NCI-H748 (cell line): ENCODE measurements at regions not wholly inside any gene's neighbourhood (a gene's known extent, or its start where the extent isn't known, plus 50 kb on each side); places are given as distances from the start of the nearest gene placed in this dataset.
"Not testable (repeated sequence)": the region's sequence is repeated elsewhere in the genome, so short reads cannot be mapped to it uniquely, and the experiment has no call there.

Experiments used
- DNase-seq: peaks from one replicate; lab custom pipeline; 2025; ENCODE audit not compliant: unreplicated experiment; lab: John Stamatoyannopoulos, UW

DNA sequence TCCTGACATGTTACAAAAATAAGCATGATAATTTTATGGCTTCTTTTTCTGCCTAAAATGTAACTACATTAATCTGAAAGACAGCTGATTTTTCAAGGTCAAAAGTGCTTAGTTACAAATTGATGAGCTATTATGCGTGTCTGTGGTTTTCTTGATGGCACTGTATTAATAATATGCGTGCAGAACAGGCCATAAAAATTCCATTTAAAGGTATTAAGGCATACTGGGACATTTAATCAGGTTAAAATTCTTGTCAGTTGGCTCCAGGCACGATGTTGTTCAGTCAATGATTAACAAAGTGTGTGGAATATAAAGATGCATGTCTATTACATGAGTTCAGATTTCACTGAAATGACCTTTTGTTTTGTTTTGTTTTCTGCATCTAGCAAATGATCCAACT lies 420.1 kb upstream of the ZNF804A start:
- DNase-seq = no peak

DNA sequence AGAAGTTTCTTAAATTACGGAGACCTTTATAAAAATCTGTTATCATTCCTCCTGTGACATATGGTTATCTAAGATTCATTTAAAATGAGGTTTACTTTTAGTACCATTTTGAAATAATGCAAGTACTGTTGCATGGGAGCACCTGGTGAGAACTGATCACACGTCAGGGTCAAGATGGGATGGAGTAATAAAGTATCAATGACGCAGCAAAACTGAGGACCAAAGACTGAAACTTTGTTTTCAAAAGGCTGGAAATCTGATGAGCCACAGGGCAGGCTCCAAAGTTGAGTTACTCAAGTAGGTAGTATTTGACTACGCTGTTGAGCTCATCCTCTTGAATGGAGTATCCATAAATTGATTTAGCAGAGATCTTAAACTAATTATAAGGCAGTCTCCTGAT lies 411.9 kb upstream of the ZNF804A start:
- no peak for DNase-seq

DNA sequence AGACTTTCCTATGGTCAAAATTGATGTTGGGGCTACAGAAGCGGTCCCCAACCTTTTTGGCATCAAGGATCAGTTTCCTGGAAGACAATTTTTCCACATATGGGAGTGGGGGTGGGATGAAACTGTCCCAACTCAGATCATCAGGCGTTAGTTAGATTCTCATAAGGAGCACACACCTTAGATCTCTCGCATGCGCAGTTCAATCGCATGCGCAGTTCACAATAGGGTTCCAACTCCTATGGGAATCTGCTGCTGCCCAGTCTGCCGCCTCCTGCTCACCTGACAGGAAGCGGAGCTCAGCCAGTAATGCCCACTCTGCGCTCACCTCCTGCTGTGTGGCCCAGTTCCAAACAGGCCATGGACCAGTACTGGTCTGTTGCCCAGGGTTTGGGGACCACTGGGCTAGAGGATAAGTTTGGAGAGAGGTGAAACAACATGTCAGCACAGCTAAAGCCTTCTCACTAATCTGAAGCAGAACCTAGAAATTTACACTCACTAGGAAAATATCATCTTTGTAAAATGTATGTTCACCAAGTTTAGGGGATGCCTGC lies 410.8 kb upstream of the ZNF804A start:
- no peak for DNase-seq

DNA sequence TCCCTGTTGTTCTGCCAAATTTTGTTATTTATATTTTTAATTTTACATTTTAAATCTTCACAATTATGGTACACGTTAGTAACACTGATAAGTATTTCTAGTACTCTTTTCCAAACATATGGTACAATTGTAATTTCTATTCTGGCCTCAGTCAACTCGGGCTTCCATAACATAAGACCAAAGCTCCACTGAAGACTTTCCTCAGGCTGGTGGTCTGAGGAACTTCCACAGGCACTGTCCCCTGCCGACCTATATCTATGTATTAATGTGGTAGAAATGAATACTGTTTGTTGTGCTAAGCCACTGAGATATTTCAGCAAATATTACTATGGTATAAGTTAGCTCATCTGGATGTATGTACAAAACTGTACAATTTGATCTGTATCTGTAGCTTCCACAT lies 407.6 kb upstream of the ZNF804A start:
- DNase-seq = no peak

DNA sequence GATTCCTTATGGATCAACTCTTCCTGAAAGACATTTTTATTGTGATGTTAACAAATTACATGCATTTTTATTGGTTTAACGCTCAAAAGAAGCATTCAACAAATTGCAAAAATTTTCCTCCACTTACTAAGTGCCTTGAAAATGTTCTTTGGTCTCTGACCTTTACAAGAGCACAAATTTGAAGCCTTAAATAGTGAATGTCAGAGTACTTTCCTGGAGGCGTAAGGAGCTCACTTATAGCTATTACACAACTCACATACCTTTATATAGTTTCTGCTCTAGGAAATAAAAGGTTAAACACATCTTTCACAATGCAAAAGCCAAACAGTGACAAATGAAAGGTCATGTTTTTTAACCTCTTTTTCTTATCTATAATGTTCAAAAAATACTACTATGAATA lies 405.7 kb upstream of the ZNF804A start:
- DNase-seq = no peak

DNA sequence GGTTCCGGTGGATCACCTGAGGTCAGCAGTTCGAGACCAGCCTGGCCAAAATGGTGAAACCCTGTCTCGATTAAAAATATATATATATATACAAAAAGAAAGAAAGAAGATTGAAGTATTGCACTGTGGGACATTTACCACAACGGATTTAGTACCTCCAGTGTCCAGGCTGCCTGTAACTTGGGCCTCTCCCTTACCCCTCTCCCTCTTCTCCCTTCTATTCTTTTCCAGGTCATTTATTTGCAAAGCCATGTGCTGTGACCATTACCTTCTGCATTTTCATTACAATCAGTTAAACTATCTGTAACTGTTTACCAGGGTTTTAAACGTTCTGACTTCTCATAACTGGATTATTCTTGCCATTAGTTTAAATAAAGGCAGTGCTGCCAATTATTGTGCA lies 400.9 kb upstream of the ZNF804A start:
- DNase-seq = no peak

DNA sequence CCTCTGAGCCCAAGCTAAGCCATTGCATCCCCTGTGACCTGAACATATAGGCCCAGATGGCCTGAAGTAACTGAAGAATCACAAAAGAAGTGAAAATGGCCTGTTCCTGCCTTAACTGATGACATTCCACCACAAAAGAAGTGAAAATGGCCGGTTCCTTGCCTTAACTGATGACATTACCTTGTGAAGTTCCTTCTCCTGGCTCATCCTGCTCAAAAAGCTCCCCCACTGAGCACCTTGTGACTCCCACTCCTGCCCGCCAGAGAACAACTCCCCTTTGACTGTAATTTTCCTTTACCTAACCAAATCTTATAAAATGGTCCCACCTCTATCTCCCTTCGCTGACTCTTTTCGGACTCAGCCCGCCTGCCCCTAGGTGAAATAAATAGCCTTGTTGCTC lies 399.5 kb upstream of the ZNF804A start:
- not testable (repeated sequence) for DNase-seq

DNA sequence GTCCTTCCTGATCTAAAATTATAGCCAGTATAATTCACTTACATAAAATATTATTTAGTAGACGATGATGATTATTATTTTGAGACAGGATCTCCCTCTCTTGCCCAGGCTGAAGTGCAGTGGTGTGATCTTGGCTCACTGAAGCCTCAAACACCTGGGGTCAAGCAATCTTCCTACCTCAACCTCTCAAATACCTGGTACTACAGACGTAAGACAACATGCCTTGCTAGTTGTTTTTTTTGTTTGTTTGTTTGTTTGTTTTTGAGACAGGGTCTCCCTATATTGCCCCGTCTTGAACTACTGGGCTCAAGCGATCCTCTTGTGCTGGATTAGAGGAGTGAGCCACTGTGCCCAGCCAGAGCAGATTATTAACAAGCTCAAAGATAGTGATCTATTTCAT lies 399.1 kb upstream of the ZNF804A start:
- no peak for DNase-seq

DNA sequence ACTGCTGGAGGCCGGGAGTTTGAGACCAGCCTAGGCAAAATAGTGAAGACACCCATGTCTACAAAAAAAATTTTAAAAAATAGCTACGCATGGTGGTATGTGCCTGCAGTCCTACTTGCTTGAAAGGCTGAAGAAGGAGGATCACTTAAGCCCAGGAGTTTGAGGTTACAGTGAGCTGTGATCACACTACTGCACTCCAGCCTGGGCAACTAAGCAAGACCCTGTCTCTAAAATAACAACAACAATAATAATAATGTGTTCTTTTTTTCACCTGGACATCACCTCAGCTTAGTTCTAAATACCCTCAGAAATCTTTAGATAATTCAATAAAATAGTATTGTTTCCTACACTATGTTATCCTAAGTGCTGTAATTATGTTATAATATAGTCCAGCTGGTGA lies 397.1 kb upstream of the ZNF804A start:
- no peak for DNase-seq

DNA sequence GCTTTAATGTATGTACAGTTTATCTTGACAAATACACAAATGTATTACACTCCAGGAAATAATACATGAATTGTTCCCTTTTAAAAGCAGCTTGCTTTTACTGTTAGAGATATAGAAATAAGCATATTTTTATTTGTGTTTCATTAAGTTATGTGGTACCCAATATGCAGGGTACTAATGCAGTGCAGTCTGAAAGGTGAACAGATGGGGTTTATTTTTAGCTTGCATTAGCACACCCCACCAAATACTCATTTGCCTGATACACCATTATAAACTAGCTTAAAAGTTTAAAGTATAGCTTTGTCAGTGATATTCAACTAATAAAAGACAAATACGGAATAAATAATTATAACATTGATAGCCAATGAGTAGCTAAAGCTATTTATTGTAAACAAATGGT lies 394.7 kb upstream of the ZNF804A start:
- DNase-seq = no peak

DNA sequence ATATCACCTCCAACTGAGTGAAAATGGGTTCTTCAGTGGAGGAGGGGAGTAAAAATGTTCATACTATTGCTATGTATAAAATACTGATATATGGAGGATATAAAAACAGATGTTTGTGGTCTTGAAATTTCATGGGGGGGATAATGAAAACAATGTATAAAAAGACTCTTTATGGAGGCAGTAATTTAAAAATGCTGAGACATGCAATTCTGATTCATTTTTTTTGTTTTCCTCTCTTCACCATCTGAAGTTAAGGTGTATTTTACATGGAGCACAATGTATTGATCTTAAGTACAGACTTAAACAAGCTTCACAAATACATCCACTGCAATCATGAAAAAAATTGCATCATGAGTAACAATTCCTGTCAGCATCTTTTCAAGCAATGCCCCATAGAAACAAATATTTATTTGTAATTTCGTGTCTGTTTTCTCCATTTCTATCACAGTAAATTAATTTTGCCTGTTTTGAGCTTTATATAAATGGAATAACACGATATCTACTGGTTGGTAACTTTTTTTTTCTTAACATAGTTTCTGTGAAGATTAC lies 393.2 kb upstream of the ZNF804A start:
- DNase-seq = no peak

DNA sequence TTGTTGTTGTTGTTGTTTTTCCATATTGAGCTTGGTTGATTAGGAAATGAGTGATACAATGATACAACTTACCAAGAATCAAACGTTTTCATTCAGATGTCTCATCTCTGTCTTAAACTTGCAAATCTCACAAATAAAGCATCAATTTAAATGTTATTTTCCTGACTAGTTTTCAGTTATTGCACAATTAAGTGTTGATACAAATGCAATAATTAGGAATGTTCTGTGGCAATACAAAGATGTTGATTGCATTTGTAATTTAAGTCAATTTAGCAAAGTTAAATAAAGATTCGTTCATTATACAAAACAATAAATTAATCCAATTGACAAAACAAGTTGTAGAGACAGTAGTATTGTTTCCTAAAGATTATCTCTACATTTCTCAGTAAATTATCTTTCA lies 392.3 kb upstream of the ZNF804A start:
- DNase-seq = no peak

DNA sequence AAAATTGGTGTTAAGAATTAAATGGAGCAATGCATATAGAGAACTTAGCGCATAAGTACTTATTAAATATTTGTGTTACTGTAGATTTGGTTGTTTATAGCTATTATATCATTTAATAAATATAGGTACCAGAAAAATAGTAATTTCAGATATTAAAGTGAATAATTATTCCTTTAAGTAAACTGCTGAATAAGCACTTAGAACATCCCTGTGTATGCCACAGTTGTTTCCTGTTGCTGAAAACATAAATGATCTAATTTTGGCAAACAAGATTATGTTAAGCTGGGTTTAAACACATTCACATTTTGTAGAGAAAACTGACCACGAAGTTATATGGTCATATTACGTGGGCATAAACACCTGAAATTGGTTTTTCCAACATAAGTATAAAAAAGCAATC lies 388.0 kb upstream of the ZNF804A start:
- no peak for DNase-seq

DNA sequence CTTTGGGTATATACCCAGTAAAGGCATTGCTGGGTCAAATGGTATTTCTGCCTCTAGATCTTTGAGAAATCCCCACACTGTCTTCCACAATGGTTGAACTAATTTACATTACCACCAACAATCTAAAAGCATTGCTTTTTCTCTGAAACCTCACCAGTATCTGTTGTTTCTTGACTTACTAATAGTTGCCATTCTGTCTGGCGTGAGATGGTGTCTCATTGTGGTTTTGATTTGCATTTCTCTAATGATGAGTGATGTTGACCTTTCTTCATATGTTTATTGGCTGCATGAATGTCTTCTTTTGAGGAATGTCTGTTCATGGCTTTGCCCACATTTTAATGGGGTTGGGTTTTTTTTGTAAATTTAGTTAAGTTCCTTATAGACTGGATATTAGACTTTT lies 382.6 kb upstream of the ZNF804A start:
- no peak for DNase-seq

DNA sequence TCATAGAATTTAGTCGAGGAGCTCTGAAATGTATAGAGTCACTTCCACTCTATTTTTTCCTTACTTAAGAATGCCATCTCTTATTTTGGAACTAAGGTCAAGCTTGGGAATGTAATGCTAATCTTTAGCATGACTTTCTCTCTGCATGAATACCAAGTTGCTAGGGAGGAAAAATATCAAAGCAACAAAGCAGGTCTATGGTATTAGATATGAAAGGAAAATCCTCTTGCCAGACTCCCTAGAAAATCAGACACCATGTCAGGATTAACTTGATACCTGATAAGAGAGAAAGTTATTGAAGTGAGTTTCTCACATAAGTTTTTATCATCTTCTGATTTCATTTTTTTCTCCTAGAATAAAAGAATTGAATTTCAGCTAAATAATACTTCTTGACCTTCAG lies 341.7 kb upstream of the ZNF804A start:
- no peak for DNase-seq

DNA sequence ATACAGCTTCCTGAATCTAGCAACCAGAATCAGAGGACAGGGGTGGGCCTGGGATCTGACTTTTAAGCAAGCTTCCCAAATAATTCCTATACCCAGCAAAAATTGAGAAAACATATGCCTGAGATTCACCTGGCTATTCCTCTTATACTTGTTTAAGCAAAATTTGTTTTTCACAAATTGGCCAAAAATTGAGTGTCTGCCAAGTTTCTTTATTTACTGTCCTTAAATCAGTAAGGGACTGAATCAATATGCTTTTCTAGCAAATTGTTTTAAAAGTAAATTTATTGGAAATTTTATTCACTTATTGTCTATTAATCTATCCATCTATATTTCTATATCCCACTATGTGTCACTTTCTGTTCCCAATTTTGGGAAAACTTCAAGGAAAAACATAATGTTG lies 337.0 kb upstream of the ZNF804A start:
- DNase-seq = no peak

DNA sequence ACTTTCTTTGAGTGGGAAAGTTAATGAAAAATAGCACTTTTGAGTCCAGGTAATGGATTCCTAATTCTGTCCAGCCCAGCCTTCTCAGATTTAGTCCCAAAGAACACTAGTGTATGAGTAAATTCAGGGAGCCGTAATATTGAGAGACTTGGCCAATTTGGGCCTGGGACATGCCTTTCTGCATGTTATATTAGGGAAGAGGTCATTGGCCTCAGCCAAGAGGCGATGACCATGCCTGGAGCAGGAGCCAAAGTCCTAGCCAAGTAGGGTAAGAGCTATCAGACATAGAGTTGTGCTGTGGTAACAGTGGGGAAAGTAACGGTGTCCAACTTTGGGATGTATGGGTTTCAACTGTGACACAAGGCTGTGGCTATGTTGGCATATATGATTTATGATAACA lies 336.5 kb upstream of the ZNF804A start:
- DNase-seq = no peak

DNA sequence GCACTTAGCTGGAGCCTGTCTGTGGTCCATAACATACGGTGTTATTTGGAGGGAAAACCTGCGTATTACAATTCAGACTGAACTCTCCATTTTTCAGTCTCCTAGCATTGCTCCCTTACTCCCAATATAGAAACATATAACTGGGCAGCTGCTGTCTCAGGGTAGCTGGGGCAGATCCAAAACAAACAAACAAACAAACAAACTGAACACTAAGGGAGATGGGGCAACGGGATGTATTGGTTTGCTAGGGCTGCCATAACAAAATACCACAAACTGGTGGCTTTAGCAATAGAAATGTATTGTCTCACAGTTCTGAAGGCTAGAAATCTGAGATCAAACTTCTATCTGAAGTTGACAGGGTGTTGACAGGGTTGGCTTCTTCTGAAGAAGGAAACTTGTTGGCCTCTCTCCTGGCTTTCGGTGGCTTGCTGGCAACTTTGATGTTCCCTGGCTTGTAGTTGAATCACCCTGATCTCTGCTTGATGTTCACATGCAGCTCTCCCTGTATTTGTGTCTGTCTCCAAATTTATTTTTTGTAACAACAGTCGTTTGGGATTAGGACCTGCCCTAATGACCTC lies 329.3 kb upstream of the ZNF804A start:
- no peak for DNase-seq

DNA sequence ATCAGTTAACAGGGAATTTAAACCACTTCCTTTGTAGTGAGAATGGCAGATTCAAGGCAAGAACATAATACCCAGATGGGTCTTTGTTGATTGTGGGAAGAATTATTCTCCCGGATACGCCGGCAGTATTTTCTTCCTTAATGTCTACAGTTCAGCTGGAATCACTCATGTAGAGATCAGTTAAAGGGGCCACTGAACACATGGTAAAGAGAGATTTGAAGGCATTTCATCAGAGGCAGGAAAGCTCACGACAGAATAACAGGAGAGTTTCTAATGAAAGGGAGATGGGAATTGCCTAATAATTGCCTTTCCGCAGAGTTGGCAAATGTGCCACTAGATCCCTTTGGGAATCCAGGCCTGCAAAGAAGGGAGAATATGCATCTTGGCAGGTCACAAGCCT lies 327.7 kb upstream of the ZNF804A start:
- no peak for DNase-seq

DNA sequence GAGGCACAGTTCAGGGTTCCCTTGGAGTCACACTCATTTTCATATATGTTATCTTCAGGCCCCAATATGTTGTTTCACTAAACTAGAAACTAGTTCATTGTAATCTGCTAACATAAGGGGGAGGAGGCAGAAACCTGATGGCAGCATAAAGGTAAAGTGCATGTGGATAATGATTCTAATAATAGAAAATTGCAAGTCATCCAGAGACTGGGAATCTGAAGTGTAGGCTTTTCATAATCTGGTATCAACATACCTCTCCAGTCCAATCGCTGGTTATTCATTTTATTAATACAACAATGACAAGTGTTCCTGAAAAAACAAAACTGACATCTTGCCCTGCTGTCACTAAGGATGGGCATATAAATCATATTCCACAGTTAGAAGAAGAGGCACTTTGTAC lies 326.3 kb upstream of the ZNF804A start:
- no peak for DNase-seq

DNA sequence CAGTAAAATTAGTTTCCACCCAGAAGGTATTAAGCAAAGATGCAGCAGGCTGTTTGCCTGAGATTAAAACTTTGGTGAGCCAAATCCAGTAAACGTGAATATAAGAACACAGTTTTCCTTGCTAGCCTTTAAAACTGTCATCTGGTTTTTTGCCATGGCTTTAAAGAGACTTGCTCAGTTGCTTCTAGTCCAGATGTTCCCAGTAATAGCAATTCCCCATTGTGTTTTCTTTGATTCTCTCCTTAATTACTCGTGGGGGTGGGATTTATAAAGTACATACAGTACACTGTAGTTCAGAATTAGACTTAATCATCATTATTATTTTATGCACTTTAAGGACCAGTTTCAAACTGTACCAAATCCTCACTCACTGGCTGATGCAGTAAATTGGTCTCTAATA lies 303.5 kb upstream of the ZNF804A start:
- DNase-seq = no peak

DNA sequence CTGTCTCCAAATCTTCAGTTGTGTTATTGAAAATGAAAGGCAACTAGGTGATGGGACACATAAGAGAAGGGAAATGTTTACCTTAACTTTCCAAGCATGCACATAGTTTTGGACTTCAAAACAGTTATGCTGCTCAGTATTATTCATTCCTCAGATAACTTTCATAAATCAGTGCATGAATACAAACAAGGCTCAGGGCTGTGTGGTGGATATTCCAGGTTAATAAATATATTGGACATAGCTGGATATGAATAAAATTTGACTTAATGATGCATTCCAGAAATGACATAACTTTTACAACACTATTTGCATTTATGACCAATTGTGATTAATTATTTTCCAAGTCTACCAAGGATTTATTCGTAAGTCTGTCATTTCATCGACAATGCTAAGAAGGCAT lies 301.2 kb upstream of the ZNF804A start:
- no peak for DNase-seq

DNA sequence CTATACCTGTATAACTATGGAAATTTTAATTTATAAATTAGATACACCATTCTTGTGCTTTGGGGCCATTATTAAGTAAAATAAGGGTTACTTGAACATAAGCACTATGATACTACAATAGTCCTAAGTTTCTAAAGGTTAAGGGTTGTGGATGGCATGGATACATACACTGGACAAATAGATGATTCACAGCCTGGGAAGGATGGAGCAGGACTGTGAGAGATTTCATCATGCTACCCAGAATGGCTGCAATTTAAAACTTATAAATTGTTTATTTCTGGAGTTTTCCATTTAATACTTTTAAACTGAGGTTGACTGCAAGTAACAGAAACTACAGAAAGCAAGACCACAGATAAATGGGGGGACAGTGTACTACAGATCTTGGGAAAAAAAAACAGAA lies 295.8 kb upstream of the ZNF804A start:
- DNase-seq = no peak
